ENCODE measurements at regions not wholly inside any gene's neighbourhood (a gene's known extent, or its start where the extent isn't known, plus 50 kb on each side); places are given as distances from the start of the nearest gene placed in this dataset.

GRCh38 chr6:168789699-168790098 is 348.7 kb downstream of the SMOC2 start:
- Mint-ChIP-seq H3K9me3 (no peaks in the 10 kb centered on the region), H3K4me3 (no peak overlapping the region), H3K36me3 (ENCODE audit: low read depth) (no peaks in the 10 kb centered on the region), H3K27me3 (peaks cover 4% of the 10 kb centered on the region), H3K4me1 (no peaks in the 10 kb centered on the region), H3K27ac (no peak overlapping the region)
- no peak for ATAC-seq (replicated peaks)

GRCh38 chr6:168785720-168786511 is 344.9 kb downstream of the SMOC2 start:
- H3K36me3 Mint-ChIP-seq (ENCODE audit: low read depth), result no peaks in the 10 kb centered on the region
- H3K9me3 Mint-ChIP-seq, result no peaks in the 10 kb centered on the region
- peaks cover 4% of the 10 kb centered on the region for H3K27me3 Mint-ChIP-seq
- no peak overlapping the region for H3K4me3 Mint-ChIP-seq
- no peak for ATAC-seq (replicated peaks)
- H3K4me1 Mint-ChIP-seq, result no peaks in the 10 kb centered on the region
- H3K27ac Mint-ChIP-seq, result no peak overlapping the region

GRCh38 chr6:168784426-168784825 is 343.4 kb downstream of the SMOC2 start:
- no peak overlapping the region for H3K4me3 Mint-ChIP-seq
- H3K36me3 Mint-ChIP-seq (ENCODE audit: low read depth), result no peaks in the 10 kb centered on the region
- H3K27me3 Mint-ChIP-seq, result no peaks in the 10 kb centered on the region
- H3K4me1 Mint-ChIP-seq, result no peaks in the 10 kb centered on the region
- no peaks in the 10 kb centered on the region for H3K9me3 Mint-ChIP-seq
- ATAC-seq (replicated peaks), result no peak
- no peak overlapping the region for H3K27ac Mint-ChIP-seq

GRCh38 chr6:168783720-168784119 is 342.7 kb downstream of the SMOC2 start:
- Mint-ChIP-seq H3K4me1 (no peaks in the 10 kb centered on the region), H3K9me3 (no peaks in the 10 kb centered on the region), H3K27me3 (peaks cover 2% of the 10 kb centered on the region), H3K36me3 (ENCODE audit: low read depth) (no peaks in the 10 kb centered on the region), H3K4me3 (no peak overlapping the region), H3K27ac (no peak overlapping the region)
- ATAC-seq (replicated peaks), result no peak

GRCh38 chr6:168782187-168782751 is 341.3 kb downstream of the SMOC2 start:
- Mint-ChIP-seq H3K27ac (no peak overlapping the region), H3K27me3 (peaks cover 3% of the 10 kb centered on the region), H3K4me3 (no peak overlapping the region), H3K9me3 (no peaks in the 10 kb centered on the region), H3K36me3 (ENCODE audit: low read depth) (no peaks in the 10 kb centered on the region), H3K4me1 (no peaks in the 10 kb centered on the region)
- ATAC-seq (replicated peaks), result no peak

- H3K4me3 Mint-ChIP-seq, result no peak overlapping the region
- H3K9me3 Mint-ChIP-seq, result peaks cover 13% of the 10 kb centered on the region
- peaks cover 4% of the 10 kb centered on the region for H3K27me3 Mint-ChIP-seq
- H3K36me3 Mint-ChIP-seq (ENCODE audit: low read depth), result no peaks in the 10 kb centered on the region
- ATAC-seq (replicated peaks), result no peak
- no peak overlapping the region for H3K27ac Mint-ChIP-seq
- H3K4me1 Mint-ChIP-seq, result no peaks in the 10 kb centered on the region
These were observed 337.2 kb downstream of the SMOC2 start for GRCh38 chr6:168778201-168778600.

GRCh38 chr6:168774381-168774780 is 333.4 kb downstream of the SMOC2 start:
- no peaks in the 10 kb centered on the region for H3K36me3 Mint-ChIP-seq (ENCODE audit: low read depth)
- peaks cover 10% of the 10 kb centered on the region for H3K27me3 Mint-ChIP-seq
- no peak overlapping the region for H3K4me3 Mint-ChIP-seq
- H3K27ac Mint-ChIP-seq, result no peak overlapping the region
- no peak for ATAC-seq (replicated peaks)
- H3K4me1 Mint-ChIP-seq, result no peaks in the 10 kb centered on the region
- peaks cover 22% of the 10 kb centered on the region for H3K9me3 Mint-ChIP-seq

GRCh38 chr6:168773788-168774187 is 332.8 kb downstream of the SMOC2 start:
- peaks cover 22% of the 10 kb centered on the region for H3K9me3 Mint-ChIP-seq
- H3K36me3 Mint-ChIP-seq (ENCODE audit: low read depth), result no peaks in the 10 kb centered on the region
- no peak overlapping the region for H3K27ac Mint-ChIP-seq
- no peak overlapping the region for H3K4me3 Mint-ChIP-seq
- peaks cover 9% of the 10 kb centered on the region for H3K27me3 Mint-ChIP-seq
- no peaks in the 10 kb centered on the region for H3K4me1 Mint-ChIP-seq
- ATAC-seq (replicated peaks), result no peak

- Mint-ChIP-seq H3K4me3 (no peak overlapping the region), H3K27ac (no peak overlapping the region), H3K9me3 (no peaks in the 10 kb centered on the region), H3K36me3 (ENCODE audit: low read depth) (no peaks in the 10 kb centered on the region), H3K27me3 (no peaks in the 10 kb centered on the region), H3K4me1 (no peaks in the 10 kb centered on the region)
- ATAC-seq (replicated peaks), result no peak
These were observed 324.8 kb downstream of the SMOC2 start for GRCh38 chr6:168765752-168766151.

- no peak overlapping the region for H3K4me3 Mint-ChIP-seq
- H3K36me3 Mint-ChIP-seq (ENCODE audit: low read depth), result no peaks in the 10 kb centered on the region
- no peaks in the 10 kb centered on the region for H3K4me1 Mint-ChIP-seq
- ATAC-seq (replicated peaks), result no peak
- H3K9me3 Mint-ChIP-seq, result no peaks in the 10 kb centered on the region
- H3K27me3 Mint-ChIP-seq, result peaks cover 17% of the 10 kb centered on the region
- no peak overlapping the region for H3K27ac Mint-ChIP-seq
These were observed 315.1 kb downstream of the SMOC2 start for GRCh38 chr6:168756009-168756634.

- no peak for ATAC-seq (replicated peaks)
- Mint-ChIP-seq H3K4me1 (no peaks in the 10 kb centered on the region), H3K36me3 (ENCODE audit: low read depth) (no peaks in the 10 kb centered on the region), H3K4me3 (no peak overlapping the region), H3K27ac (no peak overlapping the region), H3K27me3 (peaks cover 7% of the 10 kb centered on the region), H3K9me3 (no peaks in the 10 kb centered on the region)
These were observed 305.7 kb downstream of the SMOC2 start for GRCh38 chr6:168746643-168747042.

- no peak overlapping the region for H3K4me3 Mint-ChIP-seq
- H3K4me1 Mint-ChIP-seq, result no peaks in the 10 kb centered on the region
- H3K9me3 Mint-ChIP-seq, result no peaks in the 10 kb centered on the region
- peaks cover 9% of the 10 kb centered on the region for H3K27me3 Mint-ChIP-seq
- ATAC-seq (replicated peaks), result no peak
- H3K27ac Mint-ChIP-seq, result no peak overlapping the region
- no peaks in the 10 kb centered on the region for H3K36me3 Mint-ChIP-seq (ENCODE audit: low read depth)
These were observed 305.0 kb downstream of the SMOC2 start for GRCh38 chr6:168746013-168746412.

GRCh38 chr6:168744861-168745260 is 303.9 kb downstream of the SMOC2 start:
- Mint-ChIP-seq H3K4me1 (no peaks in the 10 kb centered on the region), H3K27me3 (peaks cover 10% of the 10 kb centered on the region), H3K27ac (no peak overlapping the region), H3K9me3 (no peaks in the 10 kb centered on the region), H3K4me3 (no peak overlapping the region), H3K36me3 (ENCODE audit: low read depth) (no peaks in the 10 kb centered on the region)
- ATAC-seq (replicated peaks), result no peak

- Mint-ChIP-seq H3K4me1 (no peaks in the 10 kb centered on the region), H3K4me3 (no peak overlapping the region), H3K27me3 (peaks cover 10% of the 10 kb centered on the region), H3K27ac (no peak overlapping the region), H3K9me3 (no peaks in the 10 kb centered on the region), H3K36me3 (ENCODE audit: low read depth) (no peaks in the 10 kb centered on the region)
- ATAC-seq (replicated peaks), result no peak
These were observed 301.2 kb downstream of the SMOC2 start for GRCh38 chr6:168741942-168742782.
